ENCODE measurements at regions not wholly inside any gene's neighbourhood (a gene's known extent, or its start where the extent isn't known, plus 50 kb on each side); places are given as distances from the start of the nearest gene placed in this dataset.

GRCh38 chr5:126351153-126351552, 72.1 kb upstream of the GRAMD2B start:
- no peak overlapping the region for H3K4me3 Mint-ChIP-seq
- H3K4me1 Mint-ChIP-seq (ENCODE audit: low read depth), result peaks cover 10% of the 10 kb centered on the region
- H3K36me3 Mint-ChIP-seq (ENCODE audit: insufficient read depth), result no peaks in the 10 kb centered on the region
- no peak for ATAC-seq
- no peaks in the 10 kb centered on the region for H3K9me3 Mint-ChIP-seq
- H3K27me3 Mint-ChIP-seq (ENCODE audit: low read depth), result peaks cover 12% of the 10 kb centered on the region
- no peak for DNase-seq

- H3K4me3 Mint-ChIP-seq, result peak overlapping the region; percentile 43
- ATAC-seq, result peak in 1 of 2 donors; percentile 58
- no peaks in the 10 kb centered on the region for H3K9me3 Mint-ChIP-seq
- no peaks in the 10 kb centered on the region for H3K27me3 Mint-ChIP-seq (ENCODE audit: low read depth)
- no peak for DNase-seq
- peaks cover 10% of the 10 kb centered on the region for H3K4me1 Mint-ChIP-seq (ENCODE audit: low read depth)
- H3K36me3 Mint-ChIP-seq (ENCODE audit: insufficient read depth), result no peaks in the 10 kb centered on the region
These were observed 69.0 kb upstream of the GRAMD2B start for GRCh38 chr5:126354012-126354857.

- no peaks in the 10 kb centered on the region for H3K36me3 Mint-ChIP-seq (ENCODE audit: insufficient read depth)
- H3K27me3 Mint-ChIP-seq (ENCODE audit: low read depth), result no peaks in the 10 kb centered on the region
- DNase-seq, result no peak
- peaks cover 10% of the 10 kb centered on the region for H3K4me1 Mint-ChIP-seq (ENCODE audit: low read depth)
- ATAC-seq, result no peak
- no peaks in the 10 kb centered on the region for H3K9me3 Mint-ChIP-seq
- no peak overlapping the region for H3K4me3 Mint-ChIP-seq
These were observed 68.1 kb upstream of the GRAMD2B start for GRCh38 chr5:126354858-126355731.

GRCh38 chr5:126355940-126356339, 67.3 kb upstream of the GRAMD2B start:
- Mint-ChIP-seq H3K36me3 (ENCODE audit: insufficient read depth) (no peaks in the 10 kb centered on the region), H3K9me3 (no peaks in the 10 kb centered on the region), H3K4me1 (ENCODE audit: low read depth) (peaks cover 10% of the 10 kb centered on the region), H3K4me3 (no peak overlapping the region), H3K27me3 (ENCODE audit: low read depth) (no peaks in the 10 kb centered on the region)
- no peak for DNase-seq
- ATAC-seq, result no peak

- Mint-ChIP-seq H3K4me3 (no peak overlapping the region), H3K4me1 (ENCODE audit: low read depth) (peaks cover 10% of the 10 kb centered on the region), H3K9me3 (no peaks in the 10 kb centered on the region)
These were observed 65.4 kb upstream of the GRAMD2B start for GRCh38 chr5:126357585-126358342.

GRCh38 chr5:126358525-126358924, 64.7 kb upstream of the GRAMD2B start:
- ATAC-seq (peak in 1 of 2 donors; percentile 21), DNase-seq (no peak)
- H3K9me3 Mint-ChIP-seq, result no peaks in the 10 kb centered on the region
- no peak overlapping the region for H3K4me3 Mint-ChIP-seq
- H3K36me3 Mint-ChIP-seq (ENCODE audit: insufficient read depth), result no peaks in the 10 kb centered on the region
- H3K4me1 Mint-ChIP-seq (ENCODE audit: low read depth), result peaks cover 10% of the 10 kb centered on the region
- H3K27me3 Mint-ChIP-seq (ENCODE audit: low read depth), result no peaks in the 10 kb centered on the region

More at GRCh38 chr5:126357585-126358342, 65.4 kb upstream of the GRAMD2B start:
- DNase-seq (no peak), ATAC-seq (no peak)
- no peaks in the 10 kb centered on the region for H3K36me3 Mint-ChIP-seq (ENCODE audit: insufficient read depth)
- H3K27me3 Mint-ChIP-seq (ENCODE audit: low read depth), result no peaks in the 10 kb centered on the region

DNA sequence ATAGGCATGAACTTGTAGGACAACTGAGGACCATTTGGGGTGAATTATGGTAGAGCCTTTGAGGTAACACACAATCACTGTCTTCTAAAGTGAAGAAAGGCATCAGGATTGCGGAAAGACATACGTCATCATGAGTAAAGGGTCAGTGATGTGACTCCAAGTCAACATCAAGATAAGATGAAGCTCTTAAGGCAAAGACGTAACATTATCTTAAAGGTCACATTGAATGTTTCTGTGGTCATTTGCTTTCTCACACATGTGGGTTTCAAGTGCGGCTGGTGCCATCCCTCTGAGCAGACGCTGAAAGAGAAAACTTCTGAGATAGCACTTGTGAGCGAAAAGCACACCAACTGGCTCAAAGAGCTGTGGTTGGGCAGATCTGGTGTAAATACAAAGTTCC, 63.3 kb upstream of the GRAMD2B start:
- no peak for DNase-seq
- H3K4me3 Mint-ChIP-seq, result no peak overlapping the region
- no peak for ATAC-seq
- H3K27me3 Mint-ChIP-seq (ENCODE audit: low read depth), result no peaks in the 10 kb centered on the region
- H3K36me3 Mint-ChIP-seq (ENCODE audit: insufficient read depth), result no peaks in the 10 kb centered on the region
- peaks cover 5% of the 10 kb centered on the region for H3K4me1 Mint-ChIP-seq (ENCODE audit: low read depth)
- H3K9me3 Mint-ChIP-seq, result no peaks in the 10 kb centered on the region

DNA sequence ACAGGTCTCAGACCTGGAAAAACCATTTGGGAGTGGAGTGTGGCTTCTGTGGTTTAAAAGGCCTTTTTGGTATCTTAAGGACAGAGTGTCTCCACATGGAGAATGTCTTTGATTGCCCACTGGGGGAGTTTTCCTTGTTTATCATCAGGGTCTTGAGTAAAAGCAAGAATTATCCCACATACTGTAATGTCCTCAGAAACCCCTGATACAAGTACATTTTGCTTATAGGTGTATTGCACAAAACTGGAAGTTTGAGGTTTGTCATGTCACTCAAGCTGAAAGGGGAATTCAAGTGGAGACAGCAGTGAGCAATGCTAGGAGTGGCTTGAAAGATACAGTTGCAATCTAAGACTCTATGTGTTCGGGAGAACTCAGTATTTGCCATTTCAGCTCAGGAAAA, 62.7 kb upstream of the GRAMD2B start:
- no peak for ATAC-seq
- DNase-seq, result no peak
- Mint-ChIP-seq H3K36me3 (ENCODE audit: insufficient read depth) (no peaks in the 10 kb centered on the region), H3K4me1 (ENCODE audit: low read depth) (no peaks in the 10 kb centered on the region), H3K9me3 (no peaks in the 10 kb centered on the region), H3K27me3 (ENCODE audit: low read depth) (no peaks in the 10 kb centered on the region), H3K4me3 (no peak overlapping the region)

GRCh38 chr5:126363658-126364057, 59.6 kb upstream of the GRAMD2B start:
- no peaks in the 10 kb centered on the region for H3K36me3 Mint-ChIP-seq (ENCODE audit: insufficient read depth)
- ATAC-seq (no peak), DNase-seq (no peak)
- H3K27me3 Mint-ChIP-seq (ENCODE audit: low read depth), result no peaks in the 10 kb centered on the region
- H3K4me1 Mint-ChIP-seq (ENCODE audit: low read depth), result no peaks in the 10 kb centered on the region
- no peaks in the 10 kb centered on the region for H3K9me3 Mint-ChIP-seq
- H3K4me3 Mint-ChIP-seq, result no peak overlapping the region

- H3K4me1 Mint-ChIP-seq (ENCODE audit: low read depth), result no peaks in the 10 kb centered on the region
- no peaks in the 10 kb centered on the region for H3K9me3 Mint-ChIP-seq
- H3K36me3 Mint-ChIP-seq (ENCODE audit: insufficient read depth), result no peaks in the 10 kb centered on the region
- ATAC-seq (no peak), DNase-seq (no peak)
- no peaks in the 10 kb centered on the region for H3K27me3 Mint-ChIP-seq (ENCODE audit: low read depth)
- no peak overlapping the region for H3K4me3 Mint-ChIP-seq
These were observed 58.9 kb upstream of the GRAMD2B start for GRCh38 chr5:126364206-126364902.

GRCh38 chr5:126365446-126366198, 57.6 kb upstream of the GRAMD2B start:
- no peaks in the 10 kb centered on the region for H3K9me3 Mint-ChIP-seq
- no peaks in the 10 kb centered on the region for H3K36me3 Mint-ChIP-seq (ENCODE audit: insufficient read depth)
- no peaks in the 10 kb centered on the region for H3K4me1 Mint-ChIP-seq (ENCODE audit: low read depth)
- ATAC-seq, result no peak
- no peak for DNase-seq
- H3K27me3 Mint-ChIP-seq (ENCODE audit: low read depth), result no peaks in the 10 kb centered on the region
- H3K4me3 Mint-ChIP-seq, result no peak overlapping the region

DNA sequence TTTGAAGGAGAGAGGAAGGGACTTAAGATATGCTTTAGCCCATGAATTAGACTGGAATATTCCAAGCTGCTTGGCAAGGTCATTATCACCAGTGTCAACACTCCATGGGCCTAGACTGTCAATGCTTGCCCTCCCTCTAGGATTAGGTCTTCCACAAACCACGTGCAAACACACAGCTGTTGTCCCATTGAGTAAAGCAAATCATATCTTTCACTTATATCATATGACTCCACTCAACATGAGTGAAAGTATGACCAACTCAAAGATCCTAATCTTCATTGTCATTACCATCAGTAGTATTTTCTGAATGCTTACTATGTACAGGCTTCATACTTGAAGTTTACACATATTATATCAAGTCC, 57.0 kb upstream of the GRAMD2B start:
- H3K36me3 Mint-ChIP-seq (ENCODE audit: insufficient read depth), result no peaks in the 10 kb centered on the region
- no peaks in the 10 kb centered on the region for H3K4me1 Mint-ChIP-seq (ENCODE audit: low read depth)
- no peak overlapping the region for H3K4me3 Mint-ChIP-seq
- H3K27me3 Mint-ChIP-seq (ENCODE audit: low read depth), result no peaks in the 10 kb centered on the region
- no peak for DNase-seq
- H3K9me3 Mint-ChIP-seq, result no peaks in the 10 kb centered on the region
- ATAC-seq, result no peak

- H3K4me3 Mint-ChIP-seq, result no peak overlapping the region
- no peaks in the 10 kb centered on the region for H3K27me3 Mint-ChIP-seq (ENCODE audit: low read depth)
- H3K36me3 Mint-ChIP-seq (ENCODE audit: insufficient read depth), result no peaks in the 10 kb centered on the region
- DNase-seq, result no peak
- ATAC-seq, result no peak
- H3K4me1 Mint-ChIP-seq (ENCODE audit: low read depth), result peaks cover 4% of the 10 kb centered on the region
- no peaks in the 10 kb centered on the region for H3K9me3 Mint-ChIP-seq
These were observed 54.9 kb upstream of the GRAMD2B start for GRCh38 chr5:126368239-126368812.
